Hepatocyte (in vitro differentiated cells): ENCODE measurements at regions not wholly inside any gene's neighbourhood (a gene's known extent, or its start where the extent isn't known, plus 50 kb on each side); places are given as distances from the start of the nearest gene placed in this dataset.

Experiments
- DNase-seq: peaks from one replicate; pipeline ENCODE4 v3.0.0-alpha.2; 2016; ENCODE audit warnings: low spot score
- H2AFZ ChIP-seq: fragments of 200-600 bp; sonication (generic); 2 replicates; pipeline ENCODE4 v1.6.0; 2016; ENCODE audit warnings: antibody characterized with exemption, mild to moderate bottlenecking
- H3K27ac ChIP-seq: fragments of 200-600 bp; sonication (generic); 2 replicates; pipeline ENCODE4 v1.5.1; 2016; ENCODE audit warnings: mild to moderate bottlenecking
- H3K27me3 ChIP-seq: fragments of 200-600 bp; sonication (generic); 2 replicates; pipeline ENCODE4 v1.6.1; 2016
- H3K36me3 ChIP-seq: fragments of 200-600 bp; sonication (generic); replicated peaks from 2 replicates; pipeline ENCODE4 v1.5.1; 2016; ENCODE audit warnings: low read depth; ENCODE audit not compliant: insufficient read depth
- H3K4me1 ChIP-seq: fragments of 200-600 bp; sonication (generic); 2 replicates; pipeline ENCODE4 v1.5.1; 2016; ENCODE audit warnings: mild to moderate bottlenecking, moderate library complexity; ENCODE audit not compliant: insufficient read depth
- H3K4me2 ChIP-seq: fragments of 200-600 bp; sonication (generic); 2 replicates; pipeline ENCODE4 v1.6.0; 2016
- H3K4me3 ChIP-seq: fragments of 200-600 bp; sonication (generic); 2 replicates; pipeline ENCODE4 v1.5.1; 2016; ENCODE audit warnings: mild to moderate bottlenecking
- H3K79me2 ChIP-seq: fragments of 200-600 bp; sonication (generic); 2 replicates; pipeline ENCODE4 v1.6.0; 2017; ENCODE audit warnings: mild to moderate bottlenecking
- H3K9me2 ChIP-seq: fragments of 200-600 bp; sonication (generic); replicated peaks from 2 replicates; pipeline ENCODE4 v1.6.0; 2017; ENCODE audit warnings: mild to moderate bottlenecking; ENCODE audit not compliant: insufficient read depth
- H3K9me3 ChIP-seq: fragments of 200-600 bp; sonication (generic); 2 replicates; pipeline ENCODE4 v1.5.1; 2016; ENCODE audit warnings: low read depth, mild to moderate bottlenecking
- H4K20me1 ChIP-seq: fragments of 200-600 bp; sonication (generic); 2 replicates; pipeline ENCODE4 v1.6.0; 2016; ENCODE audit warnings: mild to moderate bottlenecking; ENCODE audit not compliant: insufficient read depth, poor library complexity, severe bottlenecking
- CTCF ChIP-seq: fragments of 200-600 bp; sonication (generic); IDR thresholded peaks from 2 replicates; pipeline ENCODE4 v1.5.1; 2016; ENCODE audit warnings: antibody characterized with exemption, mild to moderate bottlenecking; ENCODE audit not compliant: poor library complexity
- EZH2 ChIP-seq: fragments of 200-600 bp; sonication (generic); IDR thresholded peaks from 2 replicates; pipeline ENCODE4 v1.6.1; 2016; ENCODE audit warnings: antibody characterized with exemption, mild to moderate bottlenecking, borderline replicate concordance
- EZH2phosphoT487 ChIP-seq: fragments of 200-600 bp; sonication (generic); IDR thresholded peaks from one replicate; pipeline ENCODE4 v1.6.1; 2018; ENCODE audit warnings: antibody characterized with exemption, mild to moderate bottlenecking, low read depth, moderate library complexity; ENCODE audit not compliant: unreplicated experiment, severe bottlenecking
- WGBS: methylation state at CpG from one replicate; pipeline ENCODE4 v1.1.6; 2016; ENCODE audit warnings: low lambda C conversion rate; ENCODE audit errors: missing lambda C conversion rate; 5-methylcytosine and 5-hydroxymethylcytosine counted together

GRCh38 chr10:111161109-111161874, 84.5 kb downstream of the ADRA2A start:
- no peak overlapping the region for H3K27ac ChIP-seq
- H3K36me3 ChIP-seq: no peaks in the 10 kb centered on the region
- H3K9me3 ChIP-seq: no peaks in the 10 kb centered on the region
- no peak overlapping the region for H3K4me2 ChIP-seq
- WGBS: 69% methylated on average over 7 of the region's 7 CpGs
- no peaks in the 10 kb centered on the region for H3K4me1 ChIP-seq
- no peak for TF ChIP-seq EZH2
- TF ChIP-seq EZH2phosphoT487: no peak
- no peak for TF ChIP-seq CTCF
- peaks cover 8% of the 10 kb centered on the region for H3K27me3 ChIP-seq
- H3K79me2 ChIP-seq: no peaks in the 10 kb centered on the region
- no peak overlapping the region for H3K4me3 ChIP-seq
- H3K9me2 ChIP-seq: no peaks in the 10 kb centered on the region
- no peak overlapping the region for H2AFZ ChIP-seq
- H4K20me1 ChIP-seq: no peaks in the 10 kb centered on the region
- no peak for DNase-seq

- no peak overlapping the region for H3K27ac ChIP-seq
- no peaks in the 10 kb centered on the region for H3K9me3 ChIP-seq
- H3K79me2 ChIP-seq: no peaks in the 10 kb centered on the region
- no peaks in the 10 kb centered on the region for H3K9me2 ChIP-seq
- H3K4me1 ChIP-seq: no peaks in the 10 kb centered on the region
- H3K4me2 ChIP-seq: no peak overlapping the region
- TF ChIP-seq CTCF (no peak), EZH2 (no peak), EZH2phosphoT487 (no peak)
- no peaks in the 10 kb centered on the region for H3K36me3 ChIP-seq
- H3K27me3 ChIP-seq: no peaks in the 10 kb centered on the region
- no peak overlapping the region for H3K4me3 ChIP-seq
- no peak overlapping the region for H2AFZ ChIP-seq
- H4K20me1 ChIP-seq: no peaks in the 10 kb centered on the region
- DNase-seq: no peak
- WGBS: 88% methylated on average over 1 of the region's 1 CpG
Measured at GRCh38 chr10:111171183-111171582, 94.4 kb downstream of the ADRA2A start.

- H3K4me1 ChIP-seq: no peaks in the 10 kb centered on the region
- H3K79me2 ChIP-seq: no peaks in the 10 kb centered on the region
- no peak overlapping the region for H3K4me2 ChIP-seq
- no peak overlapping the region for H3K4me3 ChIP-seq
- no peaks in the 10 kb centered on the region for H3K9me3 ChIP-seq
- no peak overlapping the region for H2AFZ ChIP-seq
- DNase-seq: no peak
- WGBS: 63% methylated on average over 3 of the region's 3 CpGs
- no peak for TF ChIP-seq EZH2
- TF ChIP-seq CTCF: no peak
- no peak for TF ChIP-seq EZH2phosphoT487
- no peaks in the 10 kb centered on the region for H4K20me1 ChIP-seq
- H3K36me3 ChIP-seq: no peaks in the 10 kb centered on the region
- no peak overlapping the region for H3K27ac ChIP-seq
- H3K27me3 ChIP-seq: no peaks in the 10 kb centered on the region
- H3K9me2 ChIP-seq: no peaks in the 10 kb centered on the region
Measured at GRCh38 chr10:111175787-111176186, 99.0 kb downstream of the ADRA2A start.
